Mesenchymal stem cell (in vitro differentiated cells and primary cell): ENCODE measurements at regions not wholly inside any gene's neighbourhood (a gene's known extent, or its start where the extent isn't known, plus 50 kb on each side); places are given as distances from the start of the nearest gene placed in this dataset.

Experiments used
- DNase-seq: peaks from one replicate; pipeline ENCODE4 v3.0.0-alpha.2; 2013
- H2AFZ ChIP-seq: one replicate; pipeline ENCODE4 v1.6.1; 2013; ENCODE audit warnings: low read depth, mild to moderate bottlenecking, control low read depth, inconsistent platforms, low read length, moderate library complexity
- H2AK5ac ChIP-seq: 2 replicates; pipeline ENCODE4 v1.6.1; 2013; ENCODE audit warnings: low read length, moderate library complexity, mild to moderate bottlenecking, inconsistent platforms; ENCODE audit not compliant: severe bottlenecking
- H2BK120ac ChIP-seq: one replicate; pipeline ENCODE4 v1.6.1; 2013; ENCODE audit warnings: low read depth, mild to moderate bottlenecking, inconsistent platforms, low read length, moderate library complexity
- H2BK12ac ChIP-seq, 2 experiments: one replicate each; pipeline ENCODE4 v1.6.1; 2013; ENCODE audit warnings: inconsistent platforms in 2 of 2, low read length in 2 of 2, mild to moderate bottlenecking in 2 of 2, moderate library complexity in 2 of 2, control low read depth in 1 of 2
- H2BK15ac ChIP-seq: one replicate; pipeline ENCODE4 v1.6.1; 2013; ENCODE audit warnings: mild to moderate bottlenecking, low read depth, inconsistent platforms; ENCODE audit not compliant: poor library complexity, severe bottlenecking
- H2BK5ac ChIP-seq: 2 replicates; pipeline ENCODE4 v1.6.1; 2013; ENCODE audit warnings: low read depth, mild to moderate bottlenecking, low read length, control low read depth, inconsistent platforms; ENCODE audit not compliant: poor library complexity, severe bottlenecking
- H3K14ac ChIP-seq, 2 experiments: one replicate each; pipeline ENCODE4 v1.6.1; 2013; ENCODE audit warnings: inconsistent platforms in 2 of 2, low read length in 2 of 2, control low read depth in 1 of 2, mild to moderate bottlenecking in 1 of 2, moderate library complexity in 1 of 2
- H3K18ac ChIP-seq, 2 experiments: one replicate each; pipeline ENCODE4 v1.6.1; 2013; ENCODE audit warnings: inconsistent platforms in 2 of 2, low read length in 2 of 2, control low read depth in 1 of 2, low read depth in 1 of 2, mild to moderate bottlenecking in 1 of 2
- H3K23ac ChIP-seq, 2 experiments: one replicate each; pipeline ENCODE4 v1.6.1; 2013; ENCODE audit warnings: inconsistent platforms in 2 of 2, low read length in 2 of 2, mild to moderate bottlenecking in 2 of 2, moderate library complexity in 2 of 2, control low read depth in 1 of 2
- H3K27ac ChIP-seq: 2 replicates; pipeline ENCODE4 v1.5.1; 2013; ENCODE audit warnings: mild to moderate bottlenecking, moderate library complexity, low read length, control low read depth, inconsistent platforms; ENCODE audit not compliant: poor library complexity, severe bottlenecking
- H3K27me3 ChIP-seq, 2 experiments: 2 replicates each; pipeline versions ENCODE4 v1.6.1 to v1.7.0; 2013; ENCODE audit warnings: low read length in 2 of 2, mild to moderate bottlenecking in 2 of 2, moderate library complexity in 2 of 2, control low read depth in 1 of 2, inconsistent platforms in 1 of 2; ENCODE audit not compliant: control insufficient read depth in 1 of 2, insufficient read depth in 1 of 2
- H3K36me3 ChIP-seq, 2 experiments: 2 replicates each; pipeline versions ENCODE4 v1.6.1 to v1.7.0; 2013; ENCODE audit warnings: low read length in 2 of 2, control low read depth in 1 of 2, inconsistent platforms in 1 of 2, low read depth in 1 of 2, mild to moderate bottlenecking in 1 of 2; ENCODE audit not compliant: insufficient read depth in 2 of 2, control insufficient read depth in 1 of 2
- H3K4ac ChIP-seq, 2 experiments: one replicate each; pipeline ENCODE4 v1.6.1; 2013; ENCODE audit warnings: inconsistent platforms in 2 of 2, low read length in 2 of 2, mild to moderate bottlenecking in 2 of 2, moderate library complexity in 2 of 2, control low read depth in 1 of 2, low read depth in 1 of 2
- H3K4me1 ChIP-seq: 2 replicates; pipeline ENCODE4 v1.6.1; 2013; ENCODE audit warnings: low read depth, low read length, control low read depth; ENCODE audit not compliant: control insufficient read depth, insufficient read depth
- H3K4me2 ChIP-seq: 2 replicates; pipeline ENCODE4 v1.6.1; 2013; ENCODE audit warnings: low read length, mild to moderate bottlenecking, inconsistent platforms; ENCODE audit not compliant: poor library complexity, severe bottlenecking
- H3K4me3 ChIP-seq, 2 experiments: 2 replicates each; pipeline versions ENCODE4 v1.5.1 to v1.7.0; 2013; ENCODE audit warnings: low read length in 2 of 2, mild to moderate bottlenecking in 2 of 2, control low read depth in 1 of 2, low read depth in 1 of 2; ENCODE audit not compliant: insufficient read depth in 1 of 2
- H3K79me1 ChIP-seq: replicated peaks from 2 replicates; pipeline ENCODE4 v1.6.1; 2013; ENCODE audit warnings: mild to moderate bottlenecking, control low read depth, low read length, inconsistent platforms; ENCODE audit not compliant: poor library complexity, severe bottlenecking
- H3K9ac ChIP-seq: 2 replicates; pipeline ENCODE4 v1.7.0; 2013; ENCODE audit warnings: mild to moderate bottlenecking, low read length, moderate library complexity
- H3K9me3 ChIP-seq: 2 replicates; pipeline ENCODE4 v1.7.0; 2013; ENCODE audit warnings: mild to moderate bottlenecking, low read length; ENCODE audit not compliant: control insufficient read depth
- H4K8ac ChIP-seq: one replicate; pipeline ENCODE4 v1.6.1; 2013; ENCODE audit warnings: inconsistent platforms, mild to moderate bottlenecking, low read length, moderate library complexity
- H4K91ac ChIP-seq: one replicate; pipeline ENCODE4 v1.6.1; 2013; ENCODE audit warnings: mild to moderate bottlenecking, low read length, inconsistent platforms
- WGBS: methylation state at CpG from one replicate; pipeline ENCODE4 v1.1.7; 2013; ENCODE audit warnings: mixed read lengths; 5-methylcytosine and 5-hydroxymethylcytosine counted together

DNA sequence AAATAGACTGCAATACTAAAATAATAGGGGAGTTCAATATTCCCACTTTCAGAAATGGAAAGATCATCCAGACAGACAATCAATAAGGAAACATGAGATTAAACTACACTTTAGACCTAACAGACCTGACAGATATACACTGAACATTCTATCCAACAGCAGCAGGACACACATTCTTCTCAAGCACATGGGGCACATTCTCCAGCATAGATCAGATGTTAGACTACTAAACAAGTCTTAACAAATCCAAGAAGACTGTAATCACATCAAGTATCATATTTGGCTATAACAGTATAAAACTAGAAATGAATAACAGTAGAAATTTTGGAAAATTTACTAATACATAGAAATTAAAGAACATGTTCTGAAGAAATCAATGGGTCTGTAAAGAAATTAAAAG lies 458.9 kb upstream of the ANKRD30A start:
- H4K8ac ChIP-seq: no peak overlapping the region
- no peak overlapping the region for H2BK12ac ChIP-seq
- H3K4ac ChIP-seq: no peak overlapping the region
- no peak overlapping the region for H3K23ac ChIP-seq
- no peak overlapping the region for H2BK5ac ChIP-seq
- no peak for DNase-seq
- no peak overlapping the region for H2AFZ ChIP-seq
- no peak overlapping the region for H3K4me2 ChIP-seq
- H3K79me1 ChIP-seq: no peaks in the 10 kb centered on the region
- H2AK5ac ChIP-seq: no peak overlapping the region
- H3K27me3 ChIP-seq: no peaks in the 10 kb centered on the region
- H3K14ac ChIP-seq: no peak overlapping the region
- H3K4me1 ChIP-seq: peaks cover 2% of the 10 kb centered on the region
- no peak overlapping the region for H4K91ac ChIP-seq
- H3K36me3 ChIP-seq: no peaks in the 10 kb centered on the region
- H3K4me3 ChIP-seq: no peak overlapping the region
- no peak overlapping the region for H3K27ac ChIP-seq
- H2BK120ac ChIP-seq: no peak overlapping the region
- no peak overlapping the region for H3K18ac ChIP-seq
- H3K9ac ChIP-seq: no peak overlapping the region
- H3K9me3 ChIP-seq: no peaks in the 10 kb centered on the region
- no peak overlapping the region for H2BK15ac ChIP-seq

DNA sequence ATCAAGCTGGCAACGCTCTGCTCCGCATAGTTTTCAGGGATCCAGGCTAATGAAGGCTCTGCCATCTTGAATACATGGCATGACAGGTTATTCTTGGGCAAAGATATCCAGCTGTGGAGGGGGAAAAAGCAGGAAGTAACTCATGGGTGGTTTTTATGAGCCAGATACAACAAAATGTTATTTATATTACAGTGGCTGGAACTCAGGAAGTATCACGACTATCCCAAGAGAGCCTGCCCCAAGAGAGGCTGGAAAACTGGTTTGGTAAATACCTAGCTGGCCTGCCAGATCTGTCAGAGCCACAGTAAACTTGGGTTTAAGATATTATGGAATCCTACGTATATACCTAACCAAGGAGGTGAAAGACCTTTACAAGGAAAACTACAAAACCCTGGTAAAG lies 462.8 kb upstream of the ANKRD30A start:
- 78% methylated on average over 4 of the region's 4 CpGs for WGBS
- H2BK120ac ChIP-seq: no peak overlapping the region
- H4K91ac ChIP-seq: no peak overlapping the region
- H3K18ac ChIP-seq: no peak overlapping the region
- H3K23ac ChIP-seq: no peak overlapping the region
- H2AK5ac ChIP-seq: no peak overlapping the region
- H2BK5ac ChIP-seq: no peak overlapping the region
- no peaks in the 10 kb centered on the region for H3K79me1 ChIP-seq
- H3K27ac ChIP-seq: no peak overlapping the region
- no peaks in the 10 kb centered on the region for H3K4me1 ChIP-seq
- no peak overlapping the region for H3K4ac ChIP-seq
- no peak overlapping the region for H4K8ac ChIP-seq
- H3K9me3 ChIP-seq: no peaks in the 10 kb centered on the region
- no peak overlapping the region for H2AFZ ChIP-seq
- no peak overlapping the region for H3K14ac ChIP-seq
- H3K36me3 ChIP-seq: no peaks in the 10 kb centered on the region
- no peak overlapping the region for H3K4me2 ChIP-seq
- no peak overlapping the region for H3K9ac ChIP-seq
- DNase-seq: no peak
- no peaks in the 10 kb centered on the region for H3K27me3 ChIP-seq
- H2BK12ac ChIP-seq: no peak overlapping the region
- H3K4me3 ChIP-seq: no peak overlapping the region
- no peak overlapping the region for H2BK15ac ChIP-seq

DNA sequence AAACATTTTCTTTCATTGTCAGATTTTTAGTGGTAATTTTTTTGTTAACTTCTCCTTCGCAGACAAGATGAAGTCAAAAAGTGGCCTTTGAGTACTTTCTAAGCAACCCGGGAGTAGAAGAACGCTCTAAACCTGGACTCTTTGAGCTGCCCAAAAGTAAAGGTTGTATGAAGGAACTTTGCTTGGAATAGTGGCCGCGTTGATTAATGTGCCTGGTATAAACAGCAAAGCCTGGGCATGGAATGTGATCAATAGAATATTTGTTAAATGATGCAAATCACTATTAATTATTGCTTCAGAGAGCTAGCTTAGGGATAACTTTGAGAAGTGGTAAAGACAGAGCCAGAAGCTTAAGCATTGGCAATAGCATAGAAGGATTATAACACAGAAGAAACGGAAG lies 475.1 kb upstream of the ANKRD30A start:
- Histone ChIP-seq H3K4me2 (no peak overlapping the region), H3K14ac (no peak overlapping the region), H4K8ac (no peak overlapping the region), H3K9ac (no peak overlapping the region), H3K4ac (no peak overlapping the region), H3K4me1 (no peaks in the 10 kb centered on the region), H3K79me1 (no peaks in the 10 kb centered on the region), H4K91ac (no peak overlapping the region), H3K4me3 (no peak overlapping the region), H2BK120ac (no peak overlapping the region), H3K27ac (no peak overlapping the region), H2AFZ (no peak overlapping the region), H3K18ac (no peak overlapping the region), H3K36me3 (no peaks in the 10 kb centered on the region), H2AK5ac (no peak overlapping the region), H2BK12ac (no peak overlapping the region), H3K9me3 (peaks cover 8% of the 10 kb centered on the region), H2BK15ac (no peak overlapping the region), H3K27me3 (no peaks in the 10 kb centered on the region), H2BK5ac (no peak overlapping the region), H3K23ac (no peak overlapping the region)
- 95% methylated on average over 6 of the region's 6 CpGs for WGBS
- no peak for DNase-seq

DNA sequence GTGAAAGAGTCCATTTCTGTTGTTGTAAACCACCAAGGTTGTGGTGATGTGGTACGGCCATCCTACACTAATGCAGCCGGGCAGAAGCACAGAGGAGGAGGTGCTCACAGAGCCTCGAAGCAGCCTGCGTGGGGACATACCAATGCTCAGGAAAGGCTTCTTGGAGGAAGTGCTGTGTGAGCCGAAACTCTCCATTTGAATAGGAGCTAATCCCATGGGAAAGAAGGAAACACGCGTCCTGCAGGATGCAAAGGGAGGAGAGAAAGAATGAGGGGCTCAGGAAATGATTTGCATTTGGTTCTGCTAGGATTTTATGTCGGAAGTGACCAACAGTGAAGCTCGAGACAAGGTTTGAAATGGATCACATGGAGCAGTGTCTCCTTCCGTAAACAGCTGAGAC lies 477.9 kb upstream of the ANKRD30A start:
- H2AFZ ChIP-seq: no peak overlapping the region
- no peak overlapping the region for H3K14ac ChIP-seq
- no peak overlapping the region for H3K9ac ChIP-seq
- H2BK12ac ChIP-seq: no peak overlapping the region
- H3K18ac ChIP-seq: no peak overlapping the region
- H3K9me3 ChIP-seq: peaks cover 8% of the 10 kb centered on the region
- no peak overlapping the region for H2BK15ac ChIP-seq
- WGBS: 91% methylated on average over 10 of the region's 10 CpGs
- H4K8ac ChIP-seq: no peak overlapping the region
- H2BK120ac ChIP-seq: no peak overlapping the region
- H3K27ac ChIP-seq: no peak overlapping the region
- no peaks in the 10 kb centered on the region for H3K36me3 ChIP-seq
- H3K4me3 ChIP-seq: no peak overlapping the region
- no peak overlapping the region for H3K4me2 ChIP-seq
- no peak overlapping the region for H2BK5ac ChIP-seq
- no peak overlapping the region for H2AK5ac ChIP-seq
- no peaks in the 10 kb centered on the region for H3K79me1 ChIP-seq
- no peak for DNase-seq
- H3K23ac ChIP-seq: no peak overlapping the region
- H3K4me1 ChIP-seq: no peaks in the 10 kb centered on the region
- H4K91ac ChIP-seq: no peak overlapping the region
- H3K4ac ChIP-seq: no peak overlapping the region
- H3K27me3 ChIP-seq: no peaks in the 10 kb centered on the region
